HFFc6 (cell line): ENCODE measurements at regions not wholly inside any gene's neighbourhood (a gene's known extent, or its start where the extent isn't known, plus 50 kb on each side); places are given as distances from the start of the nearest gene placed in this dataset.

Source experiments
- DNase-seq: peaks from one replicate; pipeline ENCODE4 v3.0.0-alpha.2; 2018
- H3K27ac Mint-ChIP-seq: 2 replicates; pipeline ENCODE4 v1.8.0; 2020; ENCODE audit warnings: mild to moderate bottlenecking, mixed read lengths
- H3K27me3 Mint-ChIP-seq: 2 replicates; pipeline ENCODE4 v1.8.0; 2021; ENCODE audit warnings: mild to moderate bottlenecking, moderate library complexity, mixed read lengths; ENCODE audit not compliant: insufficient read depth
- H3K36me3 Mint-ChIP-seq: 2 replicates; pipeline ENCODE4 v1.8.0; 2021; ENCODE audit warnings: low read depth, mixed read lengths
- H3K4me1 Mint-ChIP-seq: 2 replicates; pipeline ENCODE4 v1.8.0; 2020; ENCODE audit warnings: low read depth, mixed read lengths
- H3K4me3 Mint-ChIP-seq: 2 replicates; pipeline ENCODE4 v1.8.0; 2020; ENCODE audit warnings: mild to moderate bottlenecking, moderate library complexity, mixed read lengths
- H3K9me3 Mint-ChIP-seq: 2 replicates; pipeline ENCODE4 v1.8.0; 2020; ENCODE audit warnings: mild to moderate bottlenecking, mixed read lengths
- TF ChIP-seq, protein P1 (sequence below): fragments of 200-600 bp; sonication (generic); IDR thresholded peaks from 2 replicates; pipeline ENCODE4 v1.5.0; 2021; ENCODE audit warnings: antibody characterized with exemption, mild to moderate bottlenecking

DNA sequence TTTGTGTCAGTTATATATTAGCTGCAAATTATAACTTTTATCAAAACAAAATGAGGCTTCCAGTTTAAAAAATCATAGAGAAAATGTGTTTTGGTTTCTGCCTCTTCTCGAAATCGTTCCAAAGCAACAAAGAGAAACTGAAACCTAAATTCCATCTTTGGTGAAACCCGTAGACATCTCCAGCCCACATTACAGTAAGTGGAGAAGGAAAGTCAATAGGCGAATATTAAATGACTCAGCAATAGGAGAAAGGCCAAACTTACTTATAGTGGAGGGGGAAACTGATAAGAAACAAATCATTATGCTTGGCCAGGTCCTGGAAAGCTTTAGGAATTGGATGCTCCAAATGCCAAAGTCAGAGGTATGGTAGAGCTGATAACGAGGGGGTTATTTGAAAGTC is 103.0 kb upstream of the SHISA6 start:
- H3K36me3 Mint-ChIP-seq: no peaks in the 10 kb centered on the region
- no peak for DNase-seq
- TF ChIP-seq, protein P1, sequence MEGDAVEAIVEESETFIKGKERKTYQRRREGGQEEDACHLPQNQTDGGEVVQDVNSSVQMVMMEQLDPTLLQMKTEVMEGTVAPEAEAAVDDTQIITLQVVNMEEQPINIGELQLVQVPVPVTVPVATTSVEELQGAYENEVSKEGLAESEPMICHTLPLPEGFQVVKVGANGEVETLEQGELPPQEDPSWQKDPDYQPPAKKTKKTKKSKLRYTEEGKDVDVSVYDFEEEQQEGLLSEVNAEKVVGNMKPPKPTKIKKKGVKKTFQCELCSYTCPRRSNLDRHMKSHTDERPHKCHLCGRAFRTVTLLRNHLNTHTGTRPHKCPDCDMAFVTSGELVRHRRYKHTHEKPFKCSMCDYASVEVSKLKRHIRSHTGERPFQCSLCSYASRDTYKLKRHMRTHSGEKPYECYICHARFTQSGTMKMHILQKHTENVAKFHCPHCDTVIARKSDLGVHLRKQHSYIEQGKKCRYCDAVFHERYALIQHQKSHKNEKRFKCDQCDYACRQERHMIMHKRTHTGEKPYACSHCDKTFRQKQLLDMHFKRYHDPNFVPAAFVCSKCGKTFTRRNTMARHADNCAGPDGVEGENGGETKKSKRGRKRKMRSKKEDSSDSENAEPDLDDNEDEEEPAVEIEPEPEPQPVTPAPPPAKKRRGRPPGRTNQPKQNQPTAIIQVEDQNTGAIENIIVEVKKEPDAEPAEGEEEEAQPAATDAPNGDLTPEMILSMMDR: no peak
- no peaks in the 10 kb centered on the region for H3K27me3 Mint-ChIP-seq
- peaks cover 24% of the 10 kb centered on the region for H3K9me3 Mint-ChIP-seq
- H3K27ac Mint-ChIP-seq: no peak overlapping the region
- peak overlapping the region; percentile 55 for H3K4me3 Mint-ChIP-seq
- no peaks in the 10 kb centered on the region for H3K4me1 Mint-ChIP-seq

DNA sequence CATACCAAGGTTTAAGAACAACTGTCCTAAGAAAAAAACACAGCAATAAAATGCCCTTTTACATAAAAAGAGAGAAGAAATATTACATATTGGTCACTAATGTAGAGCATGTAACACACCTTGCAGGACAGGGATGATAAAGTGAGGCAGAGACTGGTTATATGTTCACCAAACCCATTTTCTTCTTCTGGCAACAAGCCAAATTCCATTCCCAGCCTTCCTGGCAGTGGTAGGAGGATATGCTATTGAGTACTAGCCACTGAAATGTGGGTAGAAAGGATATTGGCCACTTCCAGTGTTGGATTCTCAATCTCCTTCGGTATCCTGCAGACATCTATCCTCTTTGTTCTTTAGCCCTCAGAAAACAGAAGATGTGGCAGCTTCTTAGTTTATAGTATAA is 105.2 kb upstream of the SHISA6 start:
- Mint-ChIP-seq H3K4me3 (no peak overlapping the region), H3K27me3 (no peaks in the 10 kb centered on the region), H3K36me3 (no peaks in the 10 kb centered on the region), H3K4me1 (no peaks in the 10 kb centered on the region), H3K9me3 (peaks cover 16% of the 10 kb centered on the region), H3K27ac (no peak overlapping the region)
- DNase-seq: no peak
- TF ChIP-seq, protein P1: no peak

GRCh38 chr17:11130367-11130766 is 110.6 kb upstream of the SHISA6 start:
- no peaks in the 10 kb centered on the region for H3K4me1 Mint-ChIP-seq
- DNase-seq: no peak
- H3K4me3 Mint-ChIP-seq: no peak overlapping the region
- no peak overlapping the region for H3K27ac Mint-ChIP-seq
- 0 out of 2 replicates have a peak, but pooled peaks cover 4% of the 10 kb centered on the region for H3K36me3 Mint-ChIP-seq
- H3K9me3 Mint-ChIP-seq: peaks cover 21% of the 10 kb centered on the region
- TF ChIP-seq, protein P1: no peak
- H3K27me3 Mint-ChIP-seq: no peaks in the 10 kb centered on the region

DNA sequence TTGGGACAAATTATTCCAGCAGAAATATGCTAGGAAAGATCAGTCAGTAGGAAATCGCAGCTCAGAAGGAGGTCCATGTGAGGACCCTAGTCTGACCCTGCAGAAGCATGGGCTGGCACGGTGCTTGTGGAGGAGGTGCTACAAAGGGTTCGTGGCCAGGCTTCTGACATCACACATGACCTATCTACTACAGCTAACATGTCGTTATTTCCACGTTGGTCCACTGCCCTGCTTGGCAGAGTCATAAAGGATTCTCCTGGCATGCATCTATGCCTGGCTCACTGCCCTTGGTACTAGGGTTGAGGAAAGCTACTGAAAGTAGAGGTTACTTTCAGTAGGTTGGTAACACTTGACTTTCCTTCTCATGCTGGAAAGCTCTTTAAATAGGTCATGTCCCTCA is 118.1 kb upstream of the SHISA6 start:
- peaks cover 9% of the 10 kb centered on the region for H3K36me3 Mint-ChIP-seq
- no peaks in the 10 kb centered on the region for H3K27me3 Mint-ChIP-seq
- TF ChIP-seq, protein P1: no peak
- H3K4me1 Mint-ChIP-seq: no peaks in the 10 kb centered on the region
- DNase-seq: no peak
- no peak overlapping the region for H3K27ac Mint-ChIP-seq
- peaks cover 56% of the 10 kb centered on the region for H3K9me3 Mint-ChIP-seq
- no peak overlapping the region for H3K4me3 Mint-ChIP-seq

DNA sequence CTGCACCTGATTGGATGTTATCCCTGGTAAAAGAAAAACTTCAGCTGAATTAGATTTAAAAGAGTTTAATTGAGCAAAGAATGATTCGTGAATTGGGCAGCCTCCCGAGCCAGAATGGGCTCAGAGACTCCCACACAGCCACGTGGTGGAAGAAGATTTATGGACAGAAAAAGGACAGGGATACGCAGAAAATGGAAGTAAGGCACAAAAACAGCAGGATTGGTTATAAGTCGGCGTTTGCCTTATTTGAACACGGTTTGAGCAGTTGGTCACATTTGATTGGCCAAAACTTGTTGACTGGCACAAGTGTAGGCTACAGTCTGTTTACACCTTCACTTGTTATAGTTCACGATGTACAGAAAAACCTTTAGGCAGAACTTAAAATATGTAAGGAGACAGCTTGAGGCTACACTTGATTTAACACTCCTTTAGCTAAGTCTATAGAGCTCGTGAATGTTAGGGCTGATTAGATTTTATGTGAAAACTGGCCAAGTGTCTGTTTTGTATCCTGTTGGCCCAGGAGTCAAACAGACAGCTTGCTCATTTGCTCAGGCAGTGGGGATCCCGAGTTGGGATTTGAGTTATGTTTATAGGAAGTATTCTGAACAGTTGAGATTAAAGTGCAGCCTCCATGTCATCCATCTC is 119.5 kb upstream of the SHISA6 start:
- H3K9me3 Mint-ChIP-seq: peaks cover 63% of the 10 kb centered on the region
- no peak overlapping the region for H3K27ac Mint-ChIP-seq
- H3K4me3 Mint-ChIP-seq: no peak overlapping the region
- no peak for DNase-seq
- TF ChIP-seq, protein P1: no peak
- H3K4me1 Mint-ChIP-seq: no peaks in the 10 kb centered on the region
- H3K36me3 Mint-ChIP-seq: peaks cover 9% of the 10 kb centered on the region
- no peaks in the 10 kb centered on the region for H3K27me3 Mint-ChIP-seq
